ENCODE measurements at regions not wholly inside any gene's neighbourhood (a gene's known extent, or its start where the extent isn't known, plus 50 kb on each side); places are given as distances from the start of the nearest gene placed in this dataset.

- TF ChIP-seq EZH2 (IDR thresholded peaks at IDR 0.05) (no peak), POLR2AphosphoS5 (IDR thresholded peaks at IDR 0.05; ENCODE audit: borderline replicate concordance, low read depth, low read length) (no peak)
Observed at GRCh38 chr10:29169021-29169420, 119.8 kb upstream of the LYZL1 start.
